BJ (cell line): ENCODE measurements at regions not wholly inside any gene's neighbourhood (a gene's known extent, or its start where the extent isn't known, plus 50 kb on each side); places are given as distances from the start of the nearest gene placed in this dataset.

Experiments
- CTCF ChIA-PET: fragments of 350-600 bp; formaldehyde crosslinking; extraction: SDS; loops from one replicate; lab custom pipeline; 2021; ENCODE audit warnings: antibody characterized with exemption, inconsistent platforms; lab: Yijun Ruan, JAX
- POLR2A ChIA-PET: fragments of 300-600 bp; sonication (Branson Sonifier 250); formaldehyde crosslinking; extraction: SDS; loops from one replicate; lab custom pipeline; 2021; ENCODE audit warnings: antibody characterized with exemption; lab: Charles Lee
- DNase-seq: peaks from one replicate; pipeline ENCODE4 v3.0.0-alpha.2; 2011; ENCODE audit warnings: low read depth
- H3K27me3 ChIP-seq: 2 replicates; pipeline ENCODE4 v1.6.0; 2011; ENCODE audit warnings: low read length; ENCODE audit not compliant: control insufficient read depth, insufficient read depth
- H3K36me3 ChIP-seq: 2 replicates; pipeline ENCODE4 v1.5.1; 2011; ENCODE audit warnings: low read length; ENCODE audit not compliant: control insufficient read depth, insufficient read depth
- H3K4me3 ChIP-seq: 2 replicates; pipeline ENCODE4 v1.5.1; 2011; ENCODE audit warnings: low read depth, mild to moderate bottlenecking, control low read depth, low read length
- CTCF ChIP-seq: IDR thresholded peaks from 2 replicates; pipeline ENCODE4 v1.5.1; 2011; ENCODE audit warnings: low read depth, mild to moderate bottlenecking, control low read depth, inconsistent platforms, low read length, moderate library complexity; ENCODE audit not compliant: insufficient read depth

DNA sequence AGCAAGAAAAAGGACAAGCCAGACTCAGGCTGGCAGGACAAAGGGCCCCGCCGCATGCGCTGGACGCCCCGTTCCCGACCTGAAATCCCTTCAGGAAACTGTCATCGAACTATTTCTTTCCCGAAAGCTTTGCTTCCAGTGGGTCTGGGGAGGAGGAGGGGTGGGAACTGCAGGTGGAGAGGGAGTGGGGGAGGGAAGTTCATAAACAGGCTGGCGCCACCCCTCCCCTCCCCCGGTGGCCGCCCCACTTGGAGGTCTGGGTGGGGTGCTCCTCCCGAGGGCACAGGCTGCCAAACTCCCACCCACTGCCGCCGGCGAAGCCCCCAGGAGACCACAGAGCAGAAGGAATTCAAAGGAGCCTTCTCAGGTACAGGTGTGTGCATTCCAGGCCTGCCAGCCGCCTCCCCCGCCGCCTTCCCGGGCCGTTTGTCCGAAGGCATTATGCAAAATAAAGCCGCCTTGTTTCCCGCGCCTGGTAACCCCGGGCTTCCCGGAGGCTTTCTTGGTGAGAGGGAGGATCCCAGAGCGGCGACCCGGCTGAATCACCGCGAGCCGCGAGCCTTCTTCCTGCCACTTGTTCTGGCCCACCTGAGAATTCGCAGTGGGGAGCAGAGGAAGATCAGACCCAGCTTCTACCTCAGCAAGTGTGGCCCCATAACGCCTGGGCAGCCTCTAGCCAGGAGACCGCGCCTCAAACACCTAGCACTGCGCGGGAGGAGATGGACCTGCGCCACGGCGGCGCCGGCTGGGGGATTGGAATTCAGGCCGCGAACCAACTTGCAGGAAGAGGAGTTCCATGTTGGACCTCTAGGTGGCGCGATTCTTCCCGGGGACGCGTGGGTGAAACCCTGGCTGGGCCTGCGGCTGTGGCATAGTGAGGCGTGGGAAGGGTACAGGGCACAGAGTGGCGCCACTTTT, 101.9 kb downstream of the FOXI3 start:
- DNase-seq = no peak
- TF ChIP-seq CTCF = peak; percentile 71
- Histone ChIP-seq H3K36me3 (no peaks in the 10 kb centered on the region), H3K27me3 (peaks cover 8% of the 10 kb centered on the region), H3K4me3 (peak overlapping the region; percentile 16; the same call in 1 of the 2 replicates)
- CTCF ChIA-PET = interaction anchor here (0.7 to 0.9 kb wide), 3 partner anchors 14 to 253 kb away, joined by 3 to 4 read pairs (median 4); no protein-coding TSS in a partner anchor
- POLR2A ChIA-PET = no interaction called here

GRCh38 chr2:88345842-88346241, 106.7 kb downstream of the FOXI3 start:
- H3K36me3 ChIP-seq = no peaks in the 10 kb centered on the region
- ChIA-PET POLR2A (no interaction called here), CTCF (no interaction called here)
- H3K27me3 ChIP-seq = peaks cover 8% of the 10 kb centered on the region
- no peak overlapping the region for H3K4me3 ChIP-seq
- TF ChIP-seq CTCF = no peak
- DNase-seq = no peak

- H3K4me3 ChIP-seq = no peak overlapping the region
- DNase-seq = no peak
- CTCF ChIA-PET = no interaction called here
- POLR2A ChIA-PET = no interaction called here
- peaks cover 2% of the 10 kb centered on the region; the same call in 1 of the 2 replicates for H3K27me3 ChIP-seq
- no peaks in the 10 kb centered on the region for H3K36me3 ChIP-seq
- TF ChIP-seq CTCF = no peak
Observed at GRCh38 chr2:88342749-88343148, 109.7 kb downstream of the FOXI3 start.

GRCh38 chr2:88334418-88334817, 118.1 kb downstream of the FOXI3 start:
- POLR2A ChIA-PET = no interaction called here
- CTCF ChIA-PET = no interaction called here
- no peak overlapping the region for H3K4me3 ChIP-seq
- no peaks in the 10 kb centered on the region for H3K36me3 ChIP-seq
- no peak for DNase-seq
- TF ChIP-seq CTCF = no peak
- H3K27me3 ChIP-seq = no peaks in the 10 kb centered on the region

- POLR2A ChIA-PET = no interaction called here
- CTCF ChIA-PET = no interaction called here
- DNase-seq = no peak
- Histone ChIP-seq H3K27me3 (no peaks in the 10 kb centered on the region), H3K36me3 (no peaks in the 10 kb centered on the region), H3K4me3 (no peak overlapping the region)
- no peak for TF ChIP-seq CTCF
Observed at GRCh38 chr2:88331239-88331638, 121.3 kb downstream of the FOXI3 start.
